Colonic mucosa (tissue), 4 donors: ENCODE measurements at regions not wholly inside any gene's neighbourhood (a gene's known extent, or its start where the extent isn't known, plus 50 kb on each side); places are given as distances from the start of the nearest gene placed in this dataset.

Experiments
- DNase-seq: peaks from one replicate; pipeline ENCODE4 v3.0.0-alpha.2; 2020
- H3K27ac ChIP-seq: fragments of 200-600 bp; one replicate; pipeline ENCODE4 v1.8.0; 2021
- H3K27me3 ChIP-seq: fragments of 200-600 bp; one replicate; pipeline ENCODE4 v1.8.0; 2021
- H3K36me3 ChIP-seq: fragments of 200-600 bp; one replicate; pipeline ENCODE4 v1.8.0; 2021
- H3K4me1 ChIP-seq: fragments of 200-600 bp; one replicate; pipeline ENCODE4 v1.8.0; 2021; ENCODE audit warnings: mild to moderate bottlenecking
- H3K4me3 ChIP-seq: fragments of 200-600 bp; one replicate; pipeline ENCODE4 v1.8.0; 2021
- H3K9ac ChIP-seq, 2 donors: one replicate each; pipeline ENCODE4 v1.7.0; 2013; ENCODE audit warnings: control low read depth in 2 of 2, low read depth in 2 of 2, low read length in 2 of 2
- H3K9me3 ChIP-seq: fragments of 200-600 bp; one replicate; pipeline ENCODE4 v1.8.0; 2021
- CTCF ChIP-seq: fragments of 200-600 bp; IDR thresholded peaks from one replicate; pipeline ENCODE4 v1.8.0; 2022; ENCODE audit warnings: antibody characterized with exemption, mild to moderate bottlenecking
- intact Hi-C: fragments of 100-400 bp; cut with DNase I; formaldehyde crosslinking; loops from one replicate; pipeline ENCODE4 v1.14.1; 2022
- donor health status: healthy.
- donor health status: DM: no; HTN: no; CAD: no.
- donor health status: DM: no; HTN: no; CAD: no.

GRCh38 chr16:35516971-35517370 is 2057.6 kb downstream of the TP53TG3F start:
- no peaks in the 10 kb centered on the region for H3K9me3 ChIP-seq
- DNase-seq = no peak
- no peak overlapping the region for H3K9ac ChIP-seq
- H3K4me1 ChIP-seq = no peaks in the 10 kb centered on the region
- no peak for TF ChIP-seq CTCF
- no peaks in the 10 kb centered on the region for H3K27me3 ChIP-seq
- no peaks in the 10 kb centered on the region for H3K36me3 ChIP-seq
- intact Hi-C loops = no loop called here
- no peak overlapping the region for H3K4me3 ChIP-seq
- H3K27ac ChIP-seq = no peak overlapping the region

GRCh38 chr16:35523991-35524390 is 2064.6 kb downstream of the TP53TG3F start:
- Histone ChIP-seq H3K27ac (no peak overlapping the region), H3K27me3 (no peaks in the 10 kb centered on the region), H3K4me3 (no peak overlapping the region), H3K36me3 (no peaks in the 10 kb centered on the region), H3K4me1 (no peaks in the 10 kb centered on the region), H3K9ac (no peak overlapping the region), H3K9me3 (no peaks in the 10 kb centered on the region)
- intact Hi-C loops = no loop called here
- no peak for DNase-seq
- TF ChIP-seq CTCF = no peak

GRCh38 chr16:35525979-35526590 is 2066.7 kb downstream of the TP53TG3F start:
- H3K9me3 ChIP-seq = no peaks in the 10 kb centered on the region
- no peaks in the 10 kb centered on the region for H3K4me1 ChIP-seq
- no peak for TF ChIP-seq CTCF
- no peaks in the 10 kb centered on the region for H3K36me3 ChIP-seq
- intact Hi-C loops = no loop called here
- no peak for DNase-seq
- H3K27me3 ChIP-seq = no peaks in the 10 kb centered on the region
- H3K27ac ChIP-seq = no peak overlapping the region
- H3K9ac ChIP-seq = no peak overlapping the region
- no peak overlapping the region for H3K4me3 ChIP-seq

- TF ChIP-seq CTCF = no peak
- intact Hi-C loops = no loop called here
- H3K27ac ChIP-seq = no peak overlapping the region
These were observed 2073.2 kb downstream of the TP53TG3F start for GRCh38 chr16:35532576-35532975.

GRCh38 chr16:35533683-35534082 is 2074.3 kb downstream of the TP53TG3F start:
- intact Hi-C loops = no loop called here
- no peaks in the 10 kb centered on the region for H3K9me3 ChIP-seq
- no peak for TF ChIP-seq CTCF
- H3K4me3 ChIP-seq = no peak overlapping the region
- DNase-seq = no peak
- H3K27me3 ChIP-seq = no peaks in the 10 kb centered on the region
- no peak overlapping the region for H3K9ac ChIP-seq
- no peak overlapping the region for H3K27ac ChIP-seq
- no peaks in the 10 kb centered on the region for H3K36me3 ChIP-seq
- H3K4me1 ChIP-seq = no peaks in the 10 kb centered on the region

More at GRCh38 chr16:35532576-35532975, 2073.2 kb downstream of the TP53TG3F start:
- no peaks in the 10 kb centered on the region for H3K9me3 ChIP-seq
- no peaks in the 10 kb centered on the region for H3K36me3 ChIP-seq
- no peak overlapping the region for H3K9ac ChIP-seq
- H3K4me3 ChIP-seq = no peak overlapping the region
- no peaks in the 10 kb centered on the region for H3K27me3 ChIP-seq
- DNase-seq = no peak
- no peaks in the 10 kb centered on the region for H3K4me1 ChIP-seq
